SK-N-SH treated with all-trans-retinoic acid at 6 μM for 48 hours (cell line): ENCODE measurements at regions not wholly inside any gene's neighbourhood (a gene's known extent, or its start where the extent isn't known, plus 50 kb on each side); places are given as distances from the start of the nearest gene placed in this dataset.

Source experiments
- ATAC-seq: fragments of 200-7000 bp; cut with Tn5 transposase; 3 replicates; pipeline ENCODE4 v1.9.1; 2020; ENCODE audit warnings: mild to moderate bottlenecking, moderate library complexity
- ARNTL ChIP-seq: fragments of 450-650 bp; formaldehyde crosslinking; IDR thresholded peaks from 2 replicates; pipeline ENCODE4 v1.5.0; 2020; ENCODE audit warnings: low read depth, mild to moderate bottlenecking, moderate library complexity, borderline replicate concordance
- BACH2 ChIP-seq: fragments of 250-450 bp; sonication (Bioruptor Pico); IDR thresholded peaks from 2 replicates; pipeline ENCODE4 v1.9.0; 2021; ENCODE audit warnings: mild to moderate bottlenecking, borderline replicate concordance
- CSDC2 ChIP-seq: fragments of 250-450 bp; sonication (Bioruptor Pico); IDR thresholded peaks from 2 replicates; pipeline ENCODE4 v1.5.0; 2020; ENCODE audit warnings: mild to moderate bottlenecking, moderate library complexity
- ESRRG ChIP-seq: fragments of 250-450 bp; sonication (Bioruptor Pico); IDR thresholded peaks from 2 replicates; pipeline ENCODE4 v1.6.1; 2021; ENCODE audit warnings: mild to moderate bottlenecking
- GLIS3 ChIP-seq: fragments of 250-450 bp; sonication (Bioruptor Pico); IDR thresholded peaks from 2 replicates; pipeline ENCODE4 v1.5.0; 2020; ENCODE audit warnings: mild to moderate bottlenecking, moderate library complexity
- ISL1 ChIP-seq: fragments of 250-450 bp; sonication (Bioruptor Pico); IDR thresholded peaks from 2 replicates; pipeline ENCODE4 v2.1.2; 2022; ENCODE audit warnings: mild to moderate bottlenecking, moderate library complexity
- OSR1 ChIP-seq: fragments of 250-450 bp; sonication (Bioruptor Pico); IDR thresholded peaks from 2 replicates; pipeline ENCODE4 v1.8.0; 2022; ENCODE audit warnings: moderate library complexity, mild to moderate bottlenecking, inconsistent platforms
- PPARA ChIP-seq: fragments of 250-450 bp; sonication (Bioruptor Pico); IDR thresholded peaks from 2 replicates; pipeline ENCODE4 v1.5.0; 2020; ENCODE audit warnings: mild to moderate bottlenecking, borderline replicate concordance
- SNAI2 ChIP-seq: fragments of 250-450 bp; sonication (Bioruptor Pico); IDR thresholded peaks from 2 replicates; pipeline ENCODE4 v1.5.0; 2020; ENCODE audit warnings: mild to moderate bottlenecking, moderate library complexity
- TCF4 ChIP-seq: fragments of 250-450 bp; sonication (Bioruptor Pico); IDR thresholded peaks from 2 replicates; pipeline ENCODE4 v1.8.0; 2021; ENCODE audit warnings: mild to moderate bottlenecking, moderate library complexity, borderline replicate concordance
- TOX ChIP-seq: fragments of 250-450 bp; sonication (Bioruptor Pico); IDR thresholded peaks from 2 replicates; pipeline ENCODE4 v1.8.0; 2021; ENCODE audit warnings: mild to moderate bottlenecking, moderate library complexity, borderline replicate concordance
- ZC3H10 ChIP-seq: fragments of 250-450 bp; sonication (Bioruptor Pico); IDR thresholded peaks from 2 replicates; pipeline ENCODE4 v1.5.1; 2021; ENCODE audit warnings: mild to moderate bottlenecking, moderate library complexity
- ZFP3 ChIP-seq: fragments of 250-450 bp; sonication (Bioruptor Pico); IDR thresholded peaks from 2 replicates; pipeline ENCODE4 v1.5.0; 2020; ENCODE audit warnings: mild to moderate bottlenecking, moderate library complexity
- ZFP30 ChIP-seq: fragments of 450-650 bp; formaldehyde crosslinking; IDR thresholded peaks from 2 replicates; pipeline ENCODE4 v1.5.0; 2022; ENCODE audit warnings: mild to moderate bottlenecking, moderate library complexity
- ZNF565 ChIP-seq: fragments of 450-650 bp; formaldehyde crosslinking; conservative IDR thresholded peaks from 2 replicates; pipeline ENCODE4 v1.5.0; 2020; ENCODE audit warnings: low read depth, mild to moderate bottlenecking, moderate library complexity
- ZNF8 ChIP-seq: fragments of 450-650 bp; formaldehyde crosslinking; IDR thresholded peaks from 2 replicates; pipeline ENCODE4 v1.5.0; 2020; ENCODE audit warnings: mild to moderate bottlenecking, moderate library complexity
- TF ChIP-seq, protein P1 (sequence below): fragments of 250-450 bp; sonication (Bioruptor Pico); IDR thresholded peaks from 2 replicates; pipeline ENCODE4 v1.8.0; 2020; ENCODE audit warnings: mild to moderate bottlenecking, moderate library complexity, borderline replicate concordance
- TF ChIP-seq, protein P2 (sequence below): fragments of 250-450 bp; sonication (Bioruptor Pico); IDR thresholded peaks from 2 replicates; pipeline ENCODE4 v1.5.0; 2020; ENCODE audit warnings: mild to moderate bottlenecking, moderate library complexity
- TF ChIP-seq, protein P3 (sequence below): fragments of 250-450 bp; sonication (Bioruptor Pico); IDR thresholded peaks from 2 replicates; pipeline ENCODE4 v1.8.0; 2021; ENCODE audit warnings: low read depth, mild to moderate bottlenecking, moderate library complexity, borderline replicate concordance

DNA sequence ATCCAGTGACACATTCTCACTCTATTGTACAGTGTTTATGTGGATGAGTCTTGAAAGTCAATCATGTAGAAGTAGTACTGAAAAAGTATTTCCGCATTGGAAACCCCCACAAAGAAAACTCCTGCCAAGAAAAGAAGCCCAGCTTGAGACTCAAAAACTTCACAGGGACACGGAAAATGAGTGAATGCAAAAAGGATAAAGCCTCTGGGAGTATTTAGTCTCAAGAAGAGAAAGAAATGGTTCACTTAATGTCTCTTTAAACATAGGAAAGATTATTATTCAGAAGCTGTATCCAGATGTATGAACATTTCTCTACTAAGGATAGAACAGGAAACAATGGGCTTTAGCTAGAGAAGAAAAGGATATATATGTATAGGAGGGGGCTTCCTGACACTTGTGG is 304.5 kb downstream of the BARHL2 start (continued):
- TF ChIP-seq, protein P1, sequence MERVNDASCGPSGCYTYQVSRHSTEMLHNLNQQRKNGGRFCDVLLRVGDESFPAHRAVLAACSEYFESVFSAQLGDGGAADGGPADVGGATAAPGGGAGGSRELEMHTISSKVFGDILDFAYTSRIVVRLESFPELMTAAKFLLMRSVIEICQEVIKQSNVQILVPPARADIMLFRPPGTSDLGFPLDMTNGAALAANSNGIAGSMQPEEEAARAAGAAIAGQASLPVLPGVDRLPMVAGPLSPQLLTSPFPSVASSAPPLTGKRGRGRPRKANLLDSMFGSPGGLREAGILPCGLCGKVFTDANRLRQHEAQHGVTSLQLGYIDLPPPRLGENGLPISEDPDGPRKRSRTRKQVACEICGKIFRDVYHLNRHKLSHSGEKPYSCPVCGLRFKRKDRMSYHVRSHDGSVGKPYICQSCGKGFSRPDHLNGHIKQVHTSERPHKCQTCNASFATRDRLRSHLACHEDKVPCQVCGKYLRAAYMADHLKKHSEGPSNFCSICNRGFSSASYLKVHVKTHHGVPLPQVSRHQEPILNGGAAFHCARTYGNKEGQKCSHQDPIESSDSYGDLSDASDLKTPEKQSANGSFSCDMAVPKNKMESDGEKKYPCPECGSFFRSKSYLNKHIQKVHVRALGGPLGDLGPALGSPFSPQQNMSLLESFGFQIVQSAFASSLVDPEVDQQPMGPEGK (CRISPR knock-in tag), result no peak
- TF ChIP-seq TOX (no peak), ARNTL (CRISPR knock-in tag) (no peak), ZFP30 (CRISPR knock-in tag) (no peak), CSDC2 (CRISPR knock-in tag) (no peak), BACH2 (no peak)
- TF ChIP-seq, protein P2, sequence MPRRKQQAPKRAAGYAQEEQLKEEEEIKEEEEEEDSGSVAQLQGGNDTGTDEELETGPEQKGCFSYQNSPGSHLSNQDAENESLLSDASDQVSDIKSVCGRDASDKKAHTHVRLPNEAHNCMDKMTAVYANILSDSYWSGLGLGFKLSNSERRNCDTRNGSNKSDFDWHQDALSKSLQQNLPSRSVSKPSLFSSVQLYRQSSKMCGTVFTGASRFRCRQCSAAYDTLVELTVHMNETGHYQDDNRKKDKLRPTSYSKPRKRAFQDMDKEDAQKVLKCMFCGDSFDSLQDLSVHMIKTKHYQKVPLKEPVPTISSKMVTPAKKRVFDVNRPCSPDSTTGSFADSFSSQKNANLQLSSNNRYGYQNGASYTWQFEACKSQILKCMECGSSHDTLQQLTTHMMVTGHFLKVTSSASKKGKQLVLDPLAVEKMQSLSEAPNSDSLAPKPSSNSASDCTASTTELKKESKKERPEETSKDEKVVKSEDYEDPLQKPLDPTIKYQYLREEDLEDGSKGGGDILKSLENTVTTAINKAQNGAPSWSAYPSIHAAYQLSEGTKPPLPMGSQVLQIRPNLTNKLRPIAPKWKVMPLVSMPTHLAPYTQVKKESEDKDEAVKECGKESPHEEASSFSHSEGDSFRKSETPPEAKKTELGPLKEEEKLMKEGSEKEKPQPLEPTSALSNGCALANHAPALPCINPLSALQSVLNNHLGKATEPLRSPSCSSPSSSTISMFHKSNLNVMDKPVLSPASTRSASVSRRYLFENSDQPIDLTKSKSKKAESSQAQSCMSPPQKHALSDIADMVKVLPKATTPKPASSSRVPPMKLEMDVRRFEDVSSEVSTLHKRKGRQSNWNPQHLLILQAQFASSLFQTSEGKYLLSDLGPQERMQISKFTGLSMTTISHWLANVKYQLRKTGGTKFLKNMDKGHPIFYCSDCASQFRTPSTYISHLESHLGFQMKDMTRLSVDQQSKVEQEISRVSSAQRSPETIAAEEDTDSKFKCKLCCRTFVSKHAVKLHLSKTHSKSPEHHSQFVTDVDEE (CRISPR knock-in tag), result no peak
- TF ChIP-seq, all 23 proteins: peak for 0

DNA sequence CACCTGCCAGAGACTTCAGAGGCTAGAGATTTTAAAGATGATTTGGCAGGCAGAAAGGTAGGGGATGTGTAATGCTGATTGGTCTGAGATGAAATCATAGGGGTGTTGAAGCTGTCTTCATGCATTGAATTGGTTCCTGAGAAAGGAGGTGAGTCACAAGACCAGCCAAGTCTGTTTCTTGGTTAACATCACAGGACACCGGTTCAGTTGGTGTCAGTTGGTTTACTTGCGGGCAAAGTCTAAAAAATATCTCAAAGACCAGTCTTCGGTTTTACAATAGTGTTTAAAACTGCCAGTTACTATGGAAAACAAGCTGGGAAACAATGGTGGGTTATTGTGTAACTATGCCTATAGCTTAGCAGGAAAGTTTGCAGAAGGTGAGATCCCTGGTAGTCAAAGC is 305.9 kb downstream of the BARHL2 start:
- TF ChIP-seq OSR1 (CRISPR knock-in tag) (no peak), SNAI2 (CRISPR knock-in tag) (no peak), PPARA (no peak), ZNF8 (CRISPR knock-in tag) (no peak), ESRRG (CRISPR knock-in tag) (no peak), BACH2 (no peak), CSDC2 (CRISPR knock-in tag) (no peak), TCF4 (CRISPR knock-in tag) (no peak), ZFP3 (no peak), ARNTL (CRISPR knock-in tag) (no peak)
- TF ChIP-seq, protein P3, sequence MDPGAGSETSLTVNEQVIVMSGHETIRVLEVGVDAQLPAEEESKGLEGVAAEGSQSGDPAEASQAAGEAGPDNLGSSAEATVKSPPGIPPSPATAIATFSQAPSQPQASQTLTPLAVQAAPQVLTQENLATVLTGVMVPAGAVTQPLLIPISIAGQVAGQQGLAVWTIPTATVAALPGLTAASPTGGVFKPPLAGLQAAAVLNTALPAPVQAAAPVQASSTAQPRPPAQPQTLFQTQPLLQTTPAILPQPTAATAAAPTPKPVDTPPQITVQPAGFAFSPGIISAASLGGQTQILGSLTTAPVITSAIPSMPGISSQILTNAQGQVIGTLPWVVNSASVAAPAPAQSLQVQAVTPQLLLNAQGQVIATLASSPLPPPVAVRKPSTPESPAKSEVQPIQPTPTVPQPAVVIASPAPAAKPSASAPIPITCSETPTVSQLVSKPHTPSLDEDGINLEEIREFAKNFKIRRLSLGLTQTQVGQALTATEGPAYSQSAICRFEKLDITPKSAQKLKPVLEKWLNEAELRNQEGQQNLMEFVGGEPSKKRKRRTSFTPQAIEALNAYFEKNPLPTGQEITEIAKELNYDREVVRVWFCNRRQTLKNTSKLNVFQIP (CRISPR knock-in tag), result no peak
- TF ChIP-seq, protein P1 (CRISPR knock-in tag), result no peak
- ATAC-seq, result no peak

DNA sequence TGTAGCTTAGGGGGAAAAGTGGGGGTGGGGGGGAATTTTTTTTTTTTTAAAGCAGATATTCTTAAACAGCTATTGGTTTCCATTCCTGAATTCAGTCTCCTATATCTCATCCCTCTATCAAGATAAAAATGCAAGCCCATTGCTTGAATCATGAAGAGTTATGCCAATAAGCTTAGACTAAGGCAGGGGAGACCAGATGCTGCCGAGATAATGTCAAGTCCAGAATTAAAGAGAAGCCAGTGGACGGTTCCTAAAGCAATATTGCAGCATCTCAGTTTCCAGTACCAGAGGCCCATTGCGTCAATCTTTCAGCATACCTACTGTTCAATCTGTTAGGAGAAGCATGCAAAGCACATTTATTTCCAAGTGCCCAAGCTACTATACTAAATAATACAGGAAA is 309.4 kb downstream of the BARHL2 start:
- TF ChIP-seq ISL1 (CRISPR knock-in tag), result no peak
- TF ChIP-seq CSDC2 (CRISPR knock-in tag), result no peak
- TF ChIP-seq TCF4 (CRISPR knock-in tag), result no peak
- TF ChIP-seq ZNF565 (CRISPR knock-in tag), result no peak
- TF ChIP-seq, protein P1 (CRISPR knock-in tag), result no peak
- TF ChIP-seq PPARA, result no peak
- TF ChIP-seq GLIS3 (CRISPR knock-in tag), result no peak
- TF ChIP-seq, protein P2 (CRISPR knock-in tag), result no peak
- TF ChIP-seq ARNTL (CRISPR knock-in tag), result no peak
- TF ChIP-seq ZC3H10, result no peak
- TF ChIP-seq BACH2, result no peak
- TF ChIP-seq OSR1 (CRISPR knock-in tag), result no peak
- TF ChIP-seq, protein P3 (CRISPR knock-in tag), result no peak
- TF ChIP-seq ESRRG (CRISPR knock-in tag), result no peak
- no peak for ATAC-seq
